ENCODE measurements at regions not wholly inside any gene's neighbourhood (a gene's known extent, or its start where the extent isn't known, plus 50 kb on each side); places are given as distances from the start of the nearest gene placed in this dataset.
"Not testable (repeated sequence)": the region's sequence is repeated elsewhere in the genome, so short reads cannot be mapped to it uniquely, and the experiment has no call there.

GRCh38 chr3:59213860-59214259 is 164.0 kb upstream of the CFAP20DC start:
- DNase-seq (ENCODE audit: low spot score), result no peak

- DNase-seq (ENCODE audit: low spot score), result peak; percentile 29
Measured at GRCh38 chr3:59212128-59212779, 162.4 kb upstream of the CFAP20DC start.

- no peak for DNase-seq (ENCODE audit: low spot score)
Measured at GRCh38 chr3:59210260-59210659, 160.4 kb upstream of the CFAP20DC start.

GRCh38 chr3:59192473-59192872 is 142.6 kb upstream of the CFAP20DC start:
- DNase-seq (ENCODE audit: low spot score), result no peak

- no peak for DNase-seq (ENCODE audit: low spot score)
Measured at GRCh38 chr3:59191651-59192050, 141.8 kb upstream of the CFAP20DC start.

GRCh38 chr3:59189939-59190338 is 140.1 kb upstream of the CFAP20DC start:
- no peak for DNase-seq (ENCODE audit: low spot score)

GRCh38 chr3:59189526-59189925 is 139.7 kb upstream of the CFAP20DC start:
- DNase-seq (ENCODE audit: low spot score), result peak; percentile 24

GRCh38 chr3:59186725-59187124 is 136.9 kb upstream of the CFAP20DC start:
- no peak for DNase-seq (ENCODE audit: low spot score)

- no peak for DNase-seq (ENCODE audit: low spot score)
Measured at GRCh38 chr3:59185591-59186369, 136.0 kb upstream of the CFAP20DC start.

GRCh38 chr3:59180006-59180405 is 130.2 kb upstream of the CFAP20DC start:
- peak; percentile 2 for DNase-seq (ENCODE audit: low spot score)

GRCh38 chr3:59178698-59179097 is 128.9 kb upstream of the CFAP20DC start:
- no peak for DNase-seq (ENCODE audit: low spot score)

- DNase-seq (ENCODE audit: low spot score), result no peak
Measured at GRCh38 chr3:59171491-59171890, 121.7 kb upstream of the CFAP20DC start.

- not testable (repeated sequence) for DNase-seq (ENCODE audit: low spot score)
Measured at GRCh38 chr3:59170166-59170565, 120.3 kb upstream of the CFAP20DC start.

GRCh38 chr3:59167756-59168155 is 117.9 kb upstream of the CFAP20DC start:
- DNase-seq (ENCODE audit: low spot score), result no peak

GRCh38 chr3:59163953-59164352 is 114.1 kb upstream of the CFAP20DC start:
- no peak for DNase-seq (ENCODE audit: low spot score)

- DNase-seq (ENCODE audit: low spot score), result no peak
Measured at GRCh38 chr3:59161048-59161447, 111.2 kb upstream of the CFAP20DC start.

GRCh38 chr3:59160133-59160746 is 110.4 kb upstream of the CFAP20DC start:
- no peak for DNase-seq (ENCODE audit: low spot score)

- no peak for DNase-seq (ENCODE audit: low spot score)
Measured at GRCh38 chr3:59153648-59154047, 103.8 kb upstream of the CFAP20DC start.

- no peak for DNase-seq (ENCODE audit: low spot score)
Measured at GRCh38 chr3:59152943-59153342, 103.1 kb upstream of the CFAP20DC start.

GRCh38 chr3:59150039-59150438 is 100.2 kb upstream of the CFAP20DC start:
- no peak for DNase-seq (ENCODE audit: low spot score)

GRCh38 chr3:59149166-59149565 is 99.3 kb upstream of the CFAP20DC start:
- no peak for DNase-seq (ENCODE audit: low spot score)

GRCh38 chr3:59143447-59143846 is 93.6 kb upstream of the CFAP20DC start:
- DNase-seq (ENCODE audit: low spot score), result no peak

GRCh38 chr3:59142556-59142955 is 92.7 kb upstream of the CFAP20DC start:
- DNase-seq (ENCODE audit: low spot score), result no peak
